ENCODE measurements at regions not wholly inside any gene's neighbourhood (a gene's known extent, or its start where the extent isn't known, plus 50 kb on each side); places are given as distances from the start of the nearest gene placed in this dataset.

DNA sequence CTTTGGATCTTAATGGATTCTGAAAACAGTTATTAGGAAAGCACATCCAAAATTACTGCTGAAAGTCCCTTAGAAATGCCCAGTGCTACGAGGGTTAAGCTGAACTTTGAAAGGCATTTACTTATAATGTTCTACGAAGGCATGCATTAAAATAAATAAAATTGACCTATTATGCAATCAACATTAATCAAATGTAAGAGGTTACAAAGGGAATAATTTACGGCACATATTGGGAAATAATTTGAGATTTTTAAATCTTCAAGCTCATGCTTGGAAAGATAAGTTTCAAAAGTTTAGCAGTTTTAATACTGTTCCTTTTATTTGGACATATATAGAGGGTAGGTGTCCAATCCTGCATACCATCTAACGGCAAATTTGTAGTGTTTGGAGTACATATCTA is 1564.1 kb upstream of the DDX18 start:
- TF ChIP-seq, protein P1, sequence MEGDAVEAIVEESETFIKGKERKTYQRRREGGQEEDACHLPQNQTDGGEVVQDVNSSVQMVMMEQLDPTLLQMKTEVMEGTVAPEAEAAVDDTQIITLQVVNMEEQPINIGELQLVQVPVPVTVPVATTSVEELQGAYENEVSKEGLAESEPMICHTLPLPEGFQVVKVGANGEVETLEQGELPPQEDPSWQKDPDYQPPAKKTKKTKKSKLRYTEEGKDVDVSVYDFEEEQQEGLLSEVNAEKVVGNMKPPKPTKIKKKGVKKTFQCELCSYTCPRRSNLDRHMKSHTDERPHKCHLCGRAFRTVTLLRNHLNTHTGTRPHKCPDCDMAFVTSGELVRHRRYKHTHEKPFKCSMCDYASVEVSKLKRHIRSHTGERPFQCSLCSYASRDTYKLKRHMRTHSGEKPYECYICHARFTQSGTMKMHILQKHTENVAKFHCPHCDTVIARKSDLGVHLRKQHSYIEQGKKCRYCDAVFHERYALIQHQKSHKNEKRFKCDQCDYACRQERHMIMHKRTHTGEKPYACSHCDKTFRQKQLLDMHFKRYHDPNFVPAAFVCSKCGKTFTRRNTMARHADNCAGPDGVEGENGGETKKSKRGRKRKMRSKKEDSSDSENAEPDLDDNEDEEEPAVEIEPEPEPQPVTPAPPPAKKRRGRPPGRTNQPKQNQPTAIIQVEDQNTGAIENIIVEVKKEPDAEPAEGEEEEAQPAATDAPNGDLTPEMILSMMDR (IDR thresholded peaks at IDR 0.05; ENCODE audit: insufficient read depth, low read length, poor library complexity, severe bottlenecking): no peak
- TF ChIP-seq EZH2phosphoT487 (conservative IDR thresholded peaks at IDR 0.05; ENCODE audit: low read length): no peak
- Histone ChIP-seq H3K4me2 (ENCODE audit: low read depth, low read length, poor library complexity, severe bottlenecking) (no peak overlapping the region), H3K4me3 (ENCODE audit: insufficient read depth, low read length, poor library complexity, severe bottlenecking) (no peak overlapping the region), H2AFZ (ENCODE audit: low read depth, low read length, severe bottlenecking) (no peak overlapping the region), H4K20me1 (ENCODE audit: low read depth, low read length) (no peaks in the 10 kb centered on the region), H3K27me3 (ENCODE audit: low read length) (no peaks in the 10 kb centered on the region), H3K9ac (ENCODE audit: low read length) (no peak overlapping the region), H3K9me3 (ENCODE audit: insufficient read depth, low read length) (no peaks in the 10 kb centered on the region), H3K36me3 (ENCODE audit: low read length) (no peaks in the 10 kb centered on the region), H3F3A (ENCODE audit: insufficient read depth) (no peaks in the 10 kb centered on the region), H3K27ac (ENCODE audit: low read depth, low read length) (no peak overlapping the region), H3K9me2 (replicated peaks; ENCODE audit: insufficient read depth, low read length) (no peaks in the 10 kb centered on the region), H3K79me2 (ENCODE audit: insufficient read depth, low read length) (no peaks in the 10 kb centered on the region)

DNA sequence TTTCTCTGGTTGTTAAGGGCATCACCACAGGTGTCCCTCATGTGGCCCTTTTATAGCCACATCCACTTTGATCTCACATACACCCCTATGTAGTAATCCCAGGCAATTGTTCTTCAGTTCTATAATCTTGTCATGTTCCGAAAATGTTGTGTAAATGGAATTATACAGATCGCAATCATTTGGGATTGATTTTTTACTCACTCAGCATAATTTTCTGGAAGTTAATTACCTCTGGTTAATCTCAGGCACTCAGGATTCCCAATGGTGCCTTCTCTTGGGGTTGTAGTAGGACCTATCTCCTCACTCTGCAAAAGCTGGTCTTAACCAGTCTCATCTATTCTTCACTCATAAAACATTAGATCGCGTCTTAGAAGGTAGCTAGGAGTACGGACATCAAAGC is 1549.6 kb upstream of the DDX18 start:
- no peaks in the 10 kb centered on the region for H3K9me2 ChIP-seq (replicated peaks; ENCODE audit: insufficient read depth, low read length)
- H3K27me3 ChIP-seq (ENCODE audit: low read length): no peaks in the 10 kb centered on the region
- H3K9me3 ChIP-seq (ENCODE audit: insufficient read depth, low read length): no peaks in the 10 kb centered on the region
- H3F3A ChIP-seq (ENCODE audit: insufficient read depth): no peaks in the 10 kb centered on the region
- H3K36me3 ChIP-seq (ENCODE audit: low read length): no peaks in the 10 kb centered on the region
- H3K79me2 ChIP-seq (ENCODE audit: insufficient read depth, low read length): no peaks in the 10 kb centered on the region
- no peak overlapping the region for H3K9ac ChIP-seq (ENCODE audit: low read length)
- H3K4me3 ChIP-seq (ENCODE audit: insufficient read depth, low read length, poor library complexity, severe bottlenecking): no peak overlapping the region
- TF ChIP-seq EZH2phosphoT487 (conservative IDR thresholded peaks at IDR 0.05; ENCODE audit: low read length): no peak
- TF ChIP-seq, protein P1 (IDR thresholded peaks at IDR 0.05; ENCODE audit: insufficient read depth, low read length, poor library complexity, severe bottlenecking): no peak
- H3K27ac ChIP-seq (ENCODE audit: low read depth, low read length): no peak overlapping the region
- H3K4me2 ChIP-seq (ENCODE audit: low read depth, low read length, poor library complexity, severe bottlenecking): no peak overlapping the region
- no peaks in the 10 kb centered on the region for H4K20me1 ChIP-seq (ENCODE audit: low read depth, low read length)
- H2AFZ ChIP-seq (ENCODE audit: low read depth, low read length, severe bottlenecking): no peak overlapping the region

DNA sequence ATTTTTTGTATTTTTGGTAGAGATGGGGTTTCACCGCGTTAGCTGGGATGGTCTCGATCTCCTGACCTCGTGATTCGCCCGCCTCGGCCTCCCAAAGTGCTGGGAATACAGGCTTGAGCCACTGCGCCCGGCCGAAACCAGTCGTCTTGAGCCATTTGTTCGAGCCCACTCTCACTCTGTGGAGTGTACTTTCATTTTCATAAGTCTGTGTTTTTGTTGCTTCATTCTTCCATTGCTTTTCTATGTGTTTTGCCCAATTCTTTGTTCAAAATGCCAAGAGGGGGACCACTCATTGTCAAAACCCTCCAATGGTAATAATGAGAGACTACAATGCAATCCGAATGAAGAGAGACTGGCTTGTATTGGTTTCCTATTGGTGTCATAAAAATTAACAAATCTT is 1545.5 kb upstream of the DDX18 start:
- no peaks in the 10 kb centered on the region for H4K20me1 ChIP-seq (ENCODE audit: low read depth, low read length)
- H3K4me2 ChIP-seq (ENCODE audit: low read depth, low read length, poor library complexity, severe bottlenecking): no peak overlapping the region
- TF ChIP-seq, protein P1 (IDR thresholded peaks at IDR 0.05; ENCODE audit: insufficient read depth, low read length, poor library complexity, severe bottlenecking): no peak
- no peak for TF ChIP-seq EZH2phosphoT487 (conservative IDR thresholded peaks at IDR 0.05; ENCODE audit: low read length)
- no peaks in the 10 kb centered on the region for H3K27me3 ChIP-seq (ENCODE audit: low read length)
- no peak overlapping the region for H3K27ac ChIP-seq (ENCODE audit: low read depth, low read length)
- H3K9ac ChIP-seq (ENCODE audit: low read length): no peak overlapping the region
- no peak overlapping the region for H2AFZ ChIP-seq (ENCODE audit: low read depth, low read length, severe bottlenecking)
- no peaks in the 10 kb centered on the region for H3K79me2 ChIP-seq (ENCODE audit: insufficient read depth, low read length)
- H3F3A ChIP-seq (ENCODE audit: insufficient read depth): no peaks in the 10 kb centered on the region
- no peaks in the 10 kb centered on the region for H3K9me2 ChIP-seq (replicated peaks; ENCODE audit: insufficient read depth, low read length)
- H3K9me3 ChIP-seq (ENCODE audit: insufficient read depth, low read length): no peaks in the 10 kb centered on the region
- no peak overlapping the region for H3K4me3 ChIP-seq (ENCODE audit: insufficient read depth, low read length, poor library complexity, severe bottlenecking)
- H3K36me3 ChIP-seq (ENCODE audit: low read length): no peaks in the 10 kb centered on the region
